Stimulated activated CD4-positive, alpha-beta T cell treated with anti-CD3 and anti-CD28 coated beads, Interleukin-4, amount 100 ng/mL, for 48 hours (primary cell): ENCODE measurements at regions not wholly inside any gene's neighbourhood (a gene's known extent, or its start where the extent isn't known, plus 50 kb on each side); places are given as distances from the start of the nearest gene placed in this dataset.

ENCODE experiments used
- DNase-seq, 2 donors: peaks; one replicate each; pipeline ENCODE4 v3.0.0-alpha.2; 2020; ENCODE audit warnings: low read depth in 2 of 2

- no peak for DNase-seq
Measured at GRCh38 chr2:128808462-128809258, 490.0 kb upstream of the HS6ST1 start.

- DNase-seq: no peak
Measured at GRCh38 chr2:128809259-128809636, 490.6 kb upstream of the HS6ST1 start.

- no peak for DNase-seq
Measured at GRCh38 chr2:128809880-128810279, 491.2 kb upstream of the HS6ST1 start.

GRCh38 chr2:128812183-128812940 is 493.7 kb upstream of the HS6ST1 start:
- no peak for DNase-seq

- DNase-seq: no peak
Measured at GRCh38 chr2:128813352-128814034, 494.8 kb upstream of the HS6ST1 start.

- no peak for DNase-seq
Measured at GRCh38 chr2:128815248-128815647, 496.6 kb upstream of the HS6ST1 start.

- no peak for DNase-seq
Measured at GRCh38 chr2:128817171-128817570, 498.5 kb upstream of the HS6ST1 start.

GRCh38 chr2:128817813-128818212 is 499.1 kb upstream of the HS6ST1 start:
- no peak for DNase-seq

GRCh38 chr2:128818248-128818647 is 499.6 kb upstream of the HS6ST1 start:
- DNase-seq: no peak

GRCh38 chr2:128818704-128819491 is 500.2 kb upstream of the HS6ST1 start:
- DNase-seq: no peak

GRCh38 chr2:128820452-128820851 is 501.8 kb upstream of the HS6ST1 start:
- DNase-seq: no peak

GRCh38 chr2:128821010-128821409 is 502.3 kb upstream of the HS6ST1 start:
- no peak for DNase-seq

GRCh38 chr2:128832946-128833663 is 514.4 kb upstream of the HS6ST1 start:
- no peak for DNase-seq

GRCh38 chr2:128833664-128834027 is 515.0 kb upstream of the HS6ST1 start:
- no peak for DNase-seq

GRCh38 chr2:128834207-128834879 is 515.7 kb upstream of the HS6ST1 start:
- DNase-seq: no peak

- no peak for DNase-seq
Measured at GRCh38 chr2:128834880-128835252, 516.2 kb upstream of the HS6ST1 start.

- no peak for DNase-seq
Measured at GRCh38 chr2:128835342-128835855, 516.7 kb upstream of the HS6ST1 start.

GRCh38 chr2:128835974-128836373 is 517.3 kb upstream of the HS6ST1 start:
- no peak for DNase-seq

GRCh38 chr2:128836559-128837100 is 518.0 kb upstream of the HS6ST1 start:
- DNase-seq: no peak

GRCh38 chr2:128838244-128838643 is 519.6 kb upstream of the HS6ST1 start:
- no peak for DNase-seq
